HT-29 (cell line): ENCODE measurements at regions not wholly inside any gene's neighbourhood (a gene's known extent, or its start where the extent isn't known, plus 50 kb on each side); places are given as distances from the start of the nearest gene placed in this dataset.

ENCODE experiments used
- DNase-seq: peaks from one replicate; pipeline ENCODE4 v3.0.0-alpha.2; 2015; ENCODE audit warnings: low spot score

DNA sequence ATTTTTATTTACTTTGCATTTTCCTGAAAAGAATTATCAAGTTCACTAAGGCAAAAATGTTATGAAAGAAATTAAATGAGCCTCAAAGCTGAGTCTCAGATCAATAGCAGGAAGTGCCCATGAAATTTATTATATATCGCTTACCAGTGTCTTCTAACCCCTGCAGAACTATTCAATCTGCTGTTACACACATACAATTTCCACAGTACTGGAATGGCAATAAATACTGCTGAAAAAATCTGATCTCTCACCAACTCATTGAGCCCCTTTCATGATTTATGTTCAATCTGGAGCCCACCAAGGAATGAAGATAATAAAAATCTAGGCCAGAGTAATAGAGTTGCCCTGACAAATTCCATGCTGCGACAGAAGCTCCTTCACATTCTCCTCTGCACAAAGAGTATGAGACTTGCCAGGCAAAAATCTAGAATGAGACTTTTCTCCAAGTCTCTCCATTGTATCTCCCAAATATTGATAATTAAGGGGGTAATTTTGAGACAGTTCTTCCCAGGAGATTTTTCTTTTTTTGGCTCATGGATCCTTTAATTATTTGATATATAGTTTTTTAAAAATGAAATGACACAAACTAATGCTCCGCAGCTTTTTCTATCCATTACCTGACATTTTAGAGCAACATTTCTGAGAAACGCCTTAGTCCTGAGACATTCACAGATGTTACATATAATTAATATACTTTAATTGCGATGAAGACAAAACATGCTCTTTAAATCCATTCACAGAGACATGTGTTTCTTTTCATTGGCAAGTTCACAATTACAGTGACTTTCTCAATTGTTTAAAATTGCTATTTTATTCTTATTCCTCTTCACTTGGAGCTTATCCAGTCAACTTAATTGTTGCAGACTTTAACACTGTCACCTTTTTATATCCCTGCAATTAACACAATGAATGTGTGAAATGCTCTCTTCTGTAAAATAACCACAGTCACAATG lies 1020.4 kb downstream of the CBLN2 start:
- no peak for DNase-seq

DNA sequence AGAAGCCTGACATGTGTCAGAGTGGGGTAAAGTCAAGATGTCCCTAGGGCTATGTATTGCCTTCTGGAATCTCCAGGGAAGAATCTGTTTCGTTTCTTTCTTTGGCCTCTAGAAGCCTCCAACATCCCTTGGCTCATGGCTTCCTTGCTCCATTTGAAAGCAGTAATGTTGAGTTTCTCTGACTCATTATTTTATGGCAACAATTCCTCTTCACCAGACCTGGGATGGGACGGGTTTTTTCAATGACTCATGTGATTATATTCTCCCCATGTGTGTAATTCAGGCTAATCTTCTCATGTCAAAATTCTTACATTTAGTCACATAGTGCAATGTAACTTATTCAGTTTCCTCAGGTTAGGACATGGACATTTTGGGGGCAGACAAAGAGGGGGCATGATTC lies 1038.6 kb downstream of the CBLN2 start:
- DNase-seq: no peak

DNA sequence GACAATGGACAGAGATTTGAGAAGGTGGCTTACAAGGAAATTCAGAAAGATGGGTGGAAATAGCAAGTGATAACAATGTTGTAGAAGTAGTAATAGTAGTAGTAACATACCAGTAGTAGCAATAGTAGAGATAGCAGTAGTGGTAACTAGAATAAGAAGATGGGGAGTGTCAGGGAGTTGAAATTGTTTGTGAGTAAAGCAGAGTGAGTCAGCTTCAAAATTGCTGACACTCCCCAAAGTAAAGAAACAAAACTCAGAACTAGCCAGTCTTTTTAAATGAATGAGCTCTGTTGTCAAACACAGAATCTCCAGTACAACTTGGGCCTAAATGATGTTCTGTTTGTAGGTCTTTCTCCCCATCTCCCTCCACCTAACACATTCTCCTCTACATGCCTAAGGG lies 1040.9 kb downstream of the CBLN2 start:
- DNase-seq: no peak

DNA sequence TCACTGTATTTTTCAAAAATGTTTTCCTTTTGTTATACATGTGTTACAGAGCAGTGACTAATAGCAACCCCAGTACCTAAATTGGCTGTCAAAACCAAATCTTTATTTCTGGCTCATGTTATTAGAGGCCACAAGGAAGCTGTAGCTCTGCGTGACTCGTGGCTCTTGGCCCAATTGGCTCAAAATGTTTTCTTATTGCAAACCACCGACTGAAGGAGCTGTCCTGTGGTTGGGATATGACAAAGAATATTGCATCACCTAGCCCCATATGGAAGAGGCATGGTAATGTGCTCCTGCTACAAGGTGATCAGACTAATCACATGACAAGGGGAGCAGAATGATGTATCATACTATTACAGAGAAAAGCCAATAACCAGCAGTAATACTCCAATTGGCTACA lies 1058.5 kb downstream of the CBLN2 start:
- DNase-seq: no peak

DNA sequence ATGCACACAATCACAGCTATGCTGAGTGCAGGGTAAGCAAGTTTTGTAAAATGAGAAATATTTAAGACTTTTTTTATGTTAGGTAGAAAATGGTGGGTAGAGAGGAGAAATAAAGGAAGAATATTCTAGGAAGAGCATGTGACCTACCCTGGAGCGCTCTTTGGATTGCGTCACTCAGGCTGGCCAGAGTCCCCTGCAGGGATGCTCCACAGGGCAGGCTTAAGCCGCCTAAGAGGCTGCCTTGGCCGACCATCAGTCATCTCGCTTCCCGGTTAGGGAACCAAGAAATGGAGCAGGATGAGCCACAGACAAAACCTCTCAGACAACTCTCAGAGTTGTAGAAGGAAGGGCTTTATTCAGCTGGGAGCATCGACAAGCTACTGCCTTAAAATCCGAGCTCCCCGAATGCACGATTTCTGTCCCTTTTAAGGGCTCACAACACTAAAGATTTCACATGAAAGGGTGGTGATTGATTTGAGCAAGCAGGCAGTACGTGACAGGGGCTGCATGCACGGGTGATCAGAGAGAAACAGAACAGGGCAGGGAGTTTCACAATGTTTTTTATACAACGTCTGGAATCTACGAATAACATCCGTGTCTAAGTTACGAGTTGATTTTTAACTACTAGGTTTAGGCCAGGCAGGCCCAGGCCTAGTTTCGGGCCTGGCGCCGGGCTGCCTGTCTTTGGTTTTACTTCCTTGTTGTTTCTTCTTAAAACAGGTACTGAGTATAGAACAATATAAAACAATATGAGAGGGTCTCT lies 1072.0 kb downstream of the CBLN2 start:
- DNase-seq: no peak

DNA sequence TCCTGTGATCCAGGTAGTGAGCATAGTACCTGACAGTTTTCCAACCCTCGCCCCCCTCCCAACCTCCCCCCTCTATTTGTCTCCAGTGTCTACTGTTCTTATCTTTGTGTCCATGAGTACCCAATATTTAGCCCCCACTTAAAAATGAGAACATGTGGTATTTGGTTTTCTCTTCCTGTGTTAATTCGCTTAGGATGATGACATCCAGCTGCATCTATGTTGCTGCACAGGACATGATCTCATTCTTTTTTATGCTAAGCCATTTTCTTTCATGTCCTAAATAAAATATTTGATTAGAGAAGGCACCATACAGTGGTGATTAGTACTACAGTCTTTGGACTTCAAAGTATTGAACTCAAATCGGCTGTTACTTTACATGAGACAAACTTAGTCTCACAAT lies 1087.9 kb downstream of the CBLN2 start:
- DNase-seq: no peak

DNA sequence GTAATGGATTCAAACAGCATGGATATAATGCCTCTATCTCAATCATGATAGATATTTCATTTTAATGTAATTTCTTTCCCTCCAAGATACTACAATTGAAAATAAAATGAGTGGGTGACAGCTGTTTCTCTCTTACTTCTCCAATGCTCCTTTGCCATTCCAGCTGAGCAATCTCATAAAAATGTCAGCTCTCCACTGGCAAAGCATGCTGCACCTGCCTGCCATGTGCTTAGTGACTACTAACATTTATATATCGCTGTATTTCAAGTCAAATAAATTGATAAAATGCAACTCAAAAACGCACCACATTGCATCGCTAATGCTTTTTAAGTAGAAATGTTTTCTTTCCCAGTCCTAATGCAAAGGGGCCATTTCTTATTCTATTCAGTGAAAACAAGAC lies 1093.9 kb downstream of the CBLN2 start:
- no peak for DNase-seq

DNA sequence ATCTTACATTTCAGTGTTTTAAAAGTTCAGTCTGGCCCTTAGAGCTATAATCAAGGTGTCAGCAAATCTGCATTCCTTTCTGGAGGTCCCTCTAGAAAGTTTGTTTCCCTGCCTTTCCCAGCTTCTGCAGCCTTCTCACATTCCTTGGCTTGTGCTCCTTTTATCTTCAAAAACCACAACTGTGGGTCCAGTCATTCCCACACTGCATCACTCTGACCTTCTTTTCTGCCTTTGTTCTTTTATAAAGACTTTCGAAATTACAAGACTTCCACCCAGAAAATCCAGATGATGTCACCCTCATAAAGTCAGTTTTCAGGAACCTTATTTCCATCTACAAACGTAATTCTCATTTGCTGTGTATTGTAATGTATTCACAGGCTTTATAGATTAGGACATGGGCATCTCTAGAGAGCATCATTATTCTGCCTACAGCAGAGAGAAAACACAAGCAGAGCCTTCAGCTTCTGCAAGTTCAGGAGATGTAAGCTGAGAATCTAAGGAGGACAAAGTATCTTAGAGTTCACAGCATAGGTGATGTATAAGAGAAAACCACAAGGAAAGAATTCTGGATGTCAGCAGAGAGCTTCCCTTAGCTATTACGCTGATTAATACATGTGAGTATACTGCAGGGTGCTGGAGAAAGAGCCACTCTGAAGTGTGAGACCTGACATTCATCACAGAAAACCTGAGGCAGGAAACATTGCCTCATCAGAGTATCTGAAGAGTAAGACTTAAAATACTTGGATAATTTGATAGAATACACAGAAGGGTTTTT lies 1100.2 kb downstream of the CBLN2 start:
- no peak for DNase-seq

DNA sequence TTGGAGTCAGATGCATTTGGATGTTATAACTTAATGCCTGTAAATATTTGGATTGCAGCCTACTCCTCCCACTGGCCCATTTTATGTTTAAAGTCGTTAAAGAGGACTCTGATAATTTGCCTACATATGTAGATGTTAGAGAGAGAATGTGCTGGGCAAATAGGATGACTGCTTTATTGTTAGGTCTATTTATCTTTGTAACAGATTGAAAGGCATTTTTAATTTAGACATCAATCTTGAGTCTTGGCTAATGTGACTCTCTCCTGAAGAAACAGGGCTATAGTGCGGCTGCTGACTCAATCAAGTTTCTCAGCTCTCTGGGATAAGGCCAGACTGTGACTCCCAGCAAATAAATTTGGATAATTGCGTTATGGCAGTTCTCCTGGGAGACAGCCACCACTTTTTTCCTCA lies 1101.4 kb downstream of the CBLN2 start:
- DNase-seq: no peak

DNA sequence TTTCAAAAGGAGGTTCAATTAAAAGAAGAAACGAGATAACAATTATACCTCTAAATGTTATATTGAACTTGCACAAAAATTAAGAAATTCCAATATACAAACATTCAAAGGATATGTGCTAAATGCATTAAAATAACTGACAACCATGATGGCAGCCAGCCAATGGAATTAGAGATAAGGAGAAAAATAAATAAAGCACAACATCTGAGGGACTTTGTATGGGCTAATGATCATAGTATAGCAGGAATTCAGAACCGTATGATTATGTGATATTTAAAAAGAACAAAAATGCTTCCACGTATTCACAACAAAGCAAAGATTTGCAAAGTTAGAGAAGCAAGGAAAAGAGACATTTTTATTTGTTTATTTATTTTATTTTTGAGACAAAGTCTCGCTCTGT lies 1103.0 kb downstream of the CBLN2 start:
- DNase-seq: no peak

DNA sequence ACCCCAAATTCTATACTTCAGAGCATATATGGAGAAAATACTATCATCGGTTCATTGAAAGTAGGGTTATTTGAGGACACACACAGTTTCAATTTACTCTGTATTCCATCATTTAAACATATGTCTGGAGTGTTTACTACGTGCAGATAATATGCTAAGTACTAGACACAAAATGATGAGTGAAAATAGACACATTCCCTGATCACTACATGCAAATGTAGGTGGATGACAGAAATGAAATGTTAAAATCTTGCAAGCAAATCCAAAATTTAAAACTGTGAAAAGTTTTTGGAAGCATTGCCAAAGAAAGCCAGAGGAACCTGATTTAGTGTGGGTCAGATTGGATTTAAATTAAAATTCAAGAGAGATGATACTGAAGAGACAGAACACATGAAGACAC lies 1106.6 kb downstream of the CBLN2 start:
- no peak for DNase-seq

DNA sequence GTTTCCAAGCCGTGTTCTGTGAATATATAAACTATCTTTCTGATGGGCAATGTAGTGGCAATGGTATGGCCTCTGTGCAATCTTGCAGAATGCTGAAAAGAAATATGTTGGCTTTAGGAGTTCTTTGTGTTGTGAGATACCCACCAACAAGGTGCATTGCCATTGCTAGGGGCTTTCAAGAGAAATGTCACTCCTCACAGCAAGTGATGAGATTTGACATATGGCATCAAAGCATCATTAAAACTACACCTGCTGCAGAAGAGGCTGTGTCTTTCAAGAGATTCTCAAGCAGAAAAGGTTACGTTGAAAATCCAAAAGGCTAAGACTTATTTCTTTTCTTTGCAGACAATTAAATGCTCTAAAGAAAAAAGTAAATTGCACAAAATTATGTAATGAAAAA lies 1110.8 kb downstream of the CBLN2 start:
- no peak for DNase-seq

DNA sequence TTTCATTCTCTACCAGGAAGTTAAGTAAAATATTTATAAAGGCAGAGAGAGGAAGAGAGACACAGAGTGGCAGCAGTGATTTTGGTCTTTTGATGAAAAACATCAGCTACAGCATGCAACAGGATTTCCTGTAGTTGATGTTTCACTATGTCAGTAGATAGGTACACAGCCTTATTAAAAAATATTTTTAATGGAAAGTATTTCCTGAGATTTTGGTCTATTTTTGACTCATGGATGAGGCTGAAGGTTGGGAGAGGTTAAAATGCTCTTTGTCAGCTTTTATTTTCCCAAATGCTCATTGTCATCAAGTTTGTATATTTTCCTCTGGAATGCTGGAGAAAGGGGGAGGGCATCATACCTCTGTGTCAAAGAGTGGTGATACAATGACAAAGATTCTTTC lies 1112.5 kb downstream of the CBLN2 start:
- DNase-seq: no peak

DNA sequence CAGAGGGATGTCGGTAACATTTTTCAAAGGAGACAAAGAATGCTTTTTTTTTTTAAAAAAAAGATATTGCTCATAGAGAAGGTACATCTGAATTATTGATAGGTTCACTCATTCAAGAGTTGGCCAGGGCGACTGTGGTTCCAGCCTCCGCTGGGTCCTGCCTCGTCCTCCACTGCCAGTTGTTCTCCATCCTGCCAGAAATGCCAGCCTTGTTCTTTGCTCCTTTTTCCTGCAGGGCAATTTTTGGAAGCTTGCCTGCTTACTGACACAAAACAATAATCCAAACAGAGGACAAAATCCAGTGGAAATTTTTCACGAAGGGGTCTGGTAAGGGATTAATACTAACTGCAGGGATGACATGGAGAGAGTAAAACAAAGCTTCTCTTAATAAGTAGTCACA lies 1113.0 kb downstream of the CBLN2 start:
- DNase-seq: no peak

DNA sequence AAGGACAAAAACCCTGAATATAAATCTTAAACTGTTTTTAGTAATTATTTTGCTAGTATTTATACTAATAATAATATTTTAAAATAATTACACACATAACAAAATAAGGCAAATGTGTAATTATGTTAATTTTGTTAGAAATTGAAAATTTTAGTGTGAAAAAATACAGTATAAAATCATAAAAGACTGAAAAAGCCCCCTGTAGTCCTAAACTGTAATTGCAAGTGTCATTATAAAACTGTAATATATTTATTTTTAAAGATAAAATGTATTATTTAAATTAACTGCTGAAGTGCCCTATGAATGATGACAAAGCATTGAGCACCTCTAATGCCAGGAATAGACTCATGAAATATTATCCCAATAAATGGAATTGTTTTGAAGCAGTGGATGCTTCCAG lies 1117.7 kb downstream of the CBLN2 start:
- no peak for DNase-seq

DNA sequence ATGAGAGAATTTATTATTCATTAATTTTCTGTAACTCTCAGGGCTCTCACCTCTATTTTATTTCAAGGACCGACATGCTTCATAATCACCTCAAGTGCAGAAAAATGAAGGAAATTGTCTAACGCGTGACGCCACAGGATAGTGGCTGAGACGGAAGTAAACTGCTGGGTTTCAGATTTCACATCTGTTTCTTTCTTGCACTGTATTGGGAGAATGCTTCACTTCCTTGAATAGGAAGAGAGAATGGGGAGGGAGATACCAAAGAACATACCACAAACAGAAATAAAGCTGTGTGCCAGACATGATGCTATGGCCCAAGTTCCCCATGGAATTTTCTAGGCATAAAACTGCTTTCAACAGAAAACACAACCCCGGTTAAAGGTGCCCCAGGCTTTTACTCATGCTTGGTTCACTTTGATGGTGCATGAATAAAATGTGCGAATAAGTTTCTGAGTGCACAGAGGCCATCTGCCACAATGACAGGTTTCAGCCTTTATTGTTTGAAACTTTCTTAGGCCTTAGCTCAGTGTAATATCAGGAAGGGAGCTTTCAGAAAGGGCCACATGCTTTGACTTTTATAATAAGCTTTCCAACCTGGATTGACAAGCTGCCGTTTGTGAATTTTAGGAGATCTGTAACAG lies 1116.4 kb downstream of the SOCS6 start:
- no peak for DNase-seq

DNA sequence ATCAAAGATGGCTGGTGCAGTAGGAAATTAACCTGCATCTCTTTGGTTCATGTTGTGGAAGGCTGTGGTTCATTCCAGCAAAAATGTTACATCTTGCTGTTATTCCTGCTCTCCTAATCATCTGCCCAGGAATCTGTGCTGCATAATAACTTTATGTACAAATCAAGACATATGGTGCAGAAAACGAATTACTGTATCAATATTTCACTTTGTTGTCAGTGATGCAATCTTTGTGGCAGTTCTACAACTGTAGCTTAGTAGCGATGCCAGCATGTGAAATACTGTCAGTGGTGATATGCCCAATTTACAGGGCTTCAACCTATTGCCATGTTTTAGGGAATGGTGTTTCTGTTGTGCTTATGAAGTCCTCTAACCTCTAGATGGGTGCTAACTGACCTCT lies 1114.7 kb downstream of the SOCS6 start:
- no peak for DNase-seq

DNA sequence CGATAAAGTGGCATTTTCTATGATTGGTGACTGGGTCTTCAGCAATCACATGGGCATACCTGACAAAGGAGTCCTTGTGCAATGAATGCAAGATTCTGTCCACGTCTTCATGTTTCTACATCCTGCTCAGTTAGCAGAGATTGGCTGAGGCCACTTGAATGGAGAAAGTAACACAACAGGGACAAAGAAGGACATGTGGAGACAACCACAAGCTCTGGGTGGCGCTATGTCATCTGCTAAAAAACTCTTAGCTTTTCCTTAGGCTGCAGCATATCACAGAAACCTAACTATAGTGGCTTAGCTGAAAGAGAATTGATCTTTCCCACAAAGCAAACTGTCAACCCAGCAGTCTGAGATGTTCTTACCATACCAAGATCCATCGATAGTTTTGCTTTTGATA lies 1109.7 kb downstream of the SOCS6 start:
- peak; percentile 5 for DNase-seq

DNA sequence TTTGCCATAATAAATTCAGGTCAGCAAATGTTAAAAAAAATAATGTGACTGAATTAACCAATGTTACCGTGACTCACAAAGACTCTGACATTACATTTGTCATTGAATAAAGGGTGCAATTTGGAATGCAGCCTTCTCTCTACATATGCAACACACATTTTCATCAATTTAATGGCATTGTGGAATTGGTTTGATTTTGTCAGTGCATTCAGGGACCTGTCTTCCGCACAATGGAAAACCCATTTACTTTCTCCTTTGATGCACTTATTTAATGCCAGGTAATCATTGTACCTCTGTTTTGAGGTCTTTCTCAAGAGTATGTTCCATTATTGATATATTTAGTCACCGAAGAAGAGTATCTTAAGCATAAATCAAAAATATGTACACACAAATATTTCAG lies 1099.3 kb downstream of the SOCS6 start:
- no peak for DNase-seq

DNA sequence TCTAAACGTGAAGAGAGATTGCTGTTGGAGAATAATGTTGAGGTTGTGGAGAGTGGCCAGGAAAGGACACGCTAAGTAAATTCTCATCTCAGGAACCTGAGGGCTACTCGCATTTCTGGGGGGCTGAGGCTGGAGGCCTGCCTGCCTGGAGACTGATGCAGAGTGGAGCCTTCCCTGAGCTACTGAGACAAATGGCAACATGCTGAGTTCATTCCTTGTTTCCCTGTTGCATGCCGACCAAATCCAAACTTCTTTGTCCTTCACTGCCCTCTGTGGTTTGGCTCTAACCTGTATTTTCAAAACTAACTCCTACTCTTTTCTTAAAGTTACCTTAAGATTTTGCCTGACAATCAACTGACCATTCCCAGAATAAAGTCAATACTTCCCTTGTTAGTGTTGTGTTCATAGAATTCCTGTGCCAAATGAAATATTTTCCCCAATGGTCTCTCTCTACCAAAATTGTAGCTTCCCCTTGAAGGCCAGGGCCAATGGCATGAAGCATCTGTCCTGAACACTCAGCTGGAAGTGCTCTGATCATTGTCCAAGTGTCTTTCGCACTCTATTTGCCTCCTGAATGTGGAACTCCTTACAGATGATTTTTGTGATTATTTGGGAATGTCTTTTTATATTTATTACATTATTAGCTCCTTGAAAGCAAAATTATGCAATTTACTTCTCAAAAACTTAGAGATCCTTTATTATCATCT lies 1085.6 kb downstream of the SOCS6 start:
- DNase-seq: no peak
